Epithelial cell of esophagus (primary cell): ENCODE measurements at regions not wholly inside any gene's neighbourhood (a gene's known extent, or its start where the extent isn't known, plus 50 kb on each side); places are given as distances from the start of the nearest gene placed in this dataset.

Source experiments
- DNase-seq: peaks from one replicate; pipeline ENCODE4 v3.0.0; 2010; ENCODE audit warnings: low read depth
- H3K4me3 ChIP-seq: 2 replicates; pipeline ENCODE4 v1.5.1; 2011; ENCODE audit warnings: mild to moderate bottlenecking, low read length, control low read depth
- CTCF ChIP-seq: IDR thresholded peaks from 2 replicates; pipeline ENCODE4 v1.5.1; 2011; ENCODE audit warnings: low read depth, mild to moderate bottlenecking, low read length, control low read depth, inconsistent platforms; ENCODE audit not compliant: insufficient read depth; ENCODE audit errors: missing control alignments

GRCh38 chr12:24231298-24231697 is 281.8 kb upstream of the SOX5 start:
- no peak overlapping the region for H3K4me3 ChIP-seq
- TF ChIP-seq CTCF, result no peak
- no peak for DNase-seq

GRCh38 chr12:24230061-24230701 is 280.7 kb upstream of the SOX5 start:
- H3K4me3 ChIP-seq, result no peak overlapping the region
- TF ChIP-seq CTCF, result no peak
- no peak for DNase-seq

GRCh38 chr12:24229031-24229700 is 279.7 kb upstream of the SOX5 start:
- DNase-seq, result no peak
- no peak overlapping the region for H3K4me3 ChIP-seq
- TF ChIP-seq CTCF, result no peak

- no peak for TF ChIP-seq CTCF
- H3K4me3 ChIP-seq, result no peak overlapping the region
- DNase-seq, result no peak
These were observed 278.9 kb upstream of the SOX5 start for GRCh38 chr12:24228371-24228770.

GRCh38 chr12:24227551-24227950 is 278.1 kb upstream of the SOX5 start:
- H3K4me3 ChIP-seq, result no peak overlapping the region
- TF ChIP-seq CTCF, result no peak
- DNase-seq, result peak; percentile 74

- H3K4me3 ChIP-seq, result no peak overlapping the region
- DNase-seq, result peak; percentile 89
- TF ChIP-seq CTCF, result no peak
These were observed 277.4 kb upstream of the SOX5 start for GRCh38 chr12:24226745-24227350.
